ENCODE measurements at regions not wholly inside any gene's neighbourhood (a gene's known extent, or its start where the extent isn't known, plus 50 kb on each side); places are given as distances from the start of the nearest gene placed in this dataset.

DNA sequence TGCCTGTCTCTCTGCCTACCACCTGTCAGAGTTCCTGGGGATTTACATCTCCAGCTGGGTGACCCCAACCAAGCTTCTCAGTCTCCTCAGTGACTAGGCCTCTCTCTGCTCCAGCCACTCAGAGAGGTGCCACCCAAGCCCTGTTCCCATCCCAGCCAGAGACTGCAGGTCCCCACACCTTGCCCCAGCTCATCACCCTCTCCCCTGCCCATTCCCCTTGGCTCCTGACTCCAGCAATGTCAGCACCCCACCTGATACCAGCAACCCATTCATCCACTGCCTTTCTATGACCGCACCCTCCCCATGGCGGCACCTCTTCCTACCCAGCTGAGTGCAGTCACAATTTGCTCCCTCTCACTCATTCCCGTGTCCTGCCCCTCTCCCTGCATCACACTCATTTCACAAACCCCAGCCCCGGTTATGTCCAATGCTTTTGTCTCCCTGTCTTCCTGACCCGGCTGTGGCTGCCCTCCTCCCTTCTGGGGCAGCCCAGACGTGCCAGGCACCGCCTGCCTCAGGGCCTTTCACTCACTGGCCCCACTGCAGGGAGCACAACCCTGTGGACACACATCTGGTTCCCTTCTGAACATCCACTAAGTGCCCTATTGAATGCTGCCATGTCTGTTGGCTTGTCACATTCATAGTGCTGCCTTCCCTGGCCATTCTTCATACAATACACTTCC, 494.8 kb upstream of the HS6ST1 start:
- TF ChIP-seq, protein P1, sequence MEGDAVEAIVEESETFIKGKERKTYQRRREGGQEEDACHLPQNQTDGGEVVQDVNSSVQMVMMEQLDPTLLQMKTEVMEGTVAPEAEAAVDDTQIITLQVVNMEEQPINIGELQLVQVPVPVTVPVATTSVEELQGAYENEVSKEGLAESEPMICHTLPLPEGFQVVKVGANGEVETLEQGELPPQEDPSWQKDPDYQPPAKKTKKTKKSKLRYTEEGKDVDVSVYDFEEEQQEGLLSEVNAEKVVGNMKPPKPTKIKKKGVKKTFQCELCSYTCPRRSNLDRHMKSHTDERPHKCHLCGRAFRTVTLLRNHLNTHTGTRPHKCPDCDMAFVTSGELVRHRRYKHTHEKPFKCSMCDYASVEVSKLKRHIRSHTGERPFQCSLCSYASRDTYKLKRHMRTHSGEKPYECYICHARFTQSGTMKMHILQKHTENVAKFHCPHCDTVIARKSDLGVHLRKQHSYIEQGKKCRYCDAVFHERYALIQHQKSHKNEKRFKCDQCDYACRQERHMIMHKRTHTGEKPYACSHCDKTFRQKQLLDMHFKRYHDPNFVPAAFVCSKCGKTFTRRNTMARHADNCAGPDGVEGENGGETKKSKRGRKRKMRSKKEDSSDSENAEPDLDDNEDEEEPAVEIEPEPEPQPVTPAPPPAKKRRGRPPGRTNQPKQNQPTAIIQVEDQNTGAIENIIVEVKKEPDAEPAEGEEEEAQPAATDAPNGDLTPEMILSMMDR (IDR thresholded peaks at IDR 0.05; ENCODE audit: low read depth, low read length, missing control alignments), result no peak
- DNase-seq, result no peak
- in situ Hi-C loops (cut with HindIII; ENCODE audit: low pct_ligation_motif_present, low sequenced_read_pairs), result no loop called here
- no peaks in the 10 kb centered on the region for H3K27me3 ChIP-seq (replicated peaks)
- H3K4me3 ChIP-seq (ENCODE audit: low read depth, low read length), result no peak overlapping the region
- no peaks in the 10 kb centered on the region for H3K36me3 ChIP-seq (replicated peaks)
- H3K27ac ChIP-seq, result no peak overlapping the region

DNA sequence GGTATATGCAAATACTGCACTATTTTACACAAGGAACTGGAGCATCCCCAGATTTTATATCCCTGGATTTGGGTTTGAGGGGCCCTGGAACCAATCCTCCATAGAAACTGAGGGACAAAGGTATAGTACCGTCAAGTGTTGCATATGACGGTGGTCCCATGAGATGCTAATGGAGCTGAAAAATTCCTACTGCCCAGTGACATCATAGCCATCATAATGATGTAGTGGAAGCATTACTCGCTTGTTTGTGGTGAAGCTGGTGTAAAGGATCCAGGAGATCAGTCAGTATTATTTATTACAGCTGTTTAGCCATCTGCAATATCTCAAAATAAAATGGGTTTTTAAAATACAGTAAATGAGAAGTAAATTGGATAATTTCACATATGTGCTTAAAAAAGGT, 496.6 kb upstream of the HS6ST1 start:
- in situ Hi-C loops (cut with HindIII; ENCODE audit: low pct_ligation_motif_present, low sequenced_read_pairs), result no loop called here
- TF ChIP-seq, protein P1 (IDR thresholded peaks at IDR 0.05; ENCODE audit: low read depth, low read length, missing control alignments), result no peak
- H3K4me3 ChIP-seq (ENCODE audit: low read depth, low read length), result no peak overlapping the region
- no peaks in the 10 kb centered on the region for H3K27me3 ChIP-seq (replicated peaks)
- no peaks in the 10 kb centered on the region for H3K36me3 ChIP-seq (replicated peaks)
- no peak overlapping the region for H3K27ac ChIP-seq
- DNase-seq, result no peak

DNA sequence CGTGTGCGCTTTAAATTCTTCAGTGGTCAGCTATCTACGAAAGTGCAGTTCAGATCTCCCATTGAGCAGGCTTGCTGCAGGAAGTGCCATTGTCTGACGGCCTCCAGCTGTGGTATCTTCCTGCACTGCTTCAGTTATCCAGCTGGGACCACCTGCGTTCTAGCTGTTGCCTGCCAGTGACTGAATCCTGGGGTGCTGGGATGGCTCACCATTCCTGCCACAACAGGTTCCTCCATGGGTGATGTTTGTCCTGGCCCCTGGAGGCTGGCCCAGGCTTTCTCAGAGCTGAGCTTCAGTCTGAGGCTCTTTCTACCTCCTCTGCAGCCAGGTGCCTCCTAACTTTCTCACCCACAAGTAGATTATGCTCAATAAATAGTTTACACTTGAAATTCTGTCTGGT, 498.5 kb upstream of the HS6ST1 start:
- Histone ChIP-seq H3K36me3 (replicated peaks) (no peaks in the 10 kb centered on the region), H3K27me3 (replicated peaks) (no peaks in the 10 kb centered on the region), H3K4me3 (ENCODE audit: low read depth, low read length) (no peak overlapping the region), H3K27ac (no peak overlapping the region)
- in situ Hi-C loops (cut with HindIII; ENCODE audit: low pct_ligation_motif_present, low sequenced_read_pairs), result no loop called here
- DNase-seq, result no peak
- TF ChIP-seq, protein P1 (IDR thresholded peaks at IDR 0.05; ENCODE audit: low read depth, low read length, missing control alignments), result no peak

GRCh38 chr2:128817813-128818212, 499.1 kb upstream of the HS6ST1 start:
- no peak overlapping the region for H3K4me3 ChIP-seq (ENCODE audit: low read depth, low read length)
- H3K36me3 ChIP-seq (replicated peaks), result no peaks in the 10 kb centered on the region
- no peak for DNase-seq
- H3K27ac ChIP-seq, result no peak overlapping the region
- H3K27me3 ChIP-seq (replicated peaks), result no peaks in the 10 kb centered on the region
- in situ Hi-C loops (cut with HindIII; ENCODE audit: low pct_ligation_motif_present, low sequenced_read_pairs), result no loop called here
- TF ChIP-seq, protein P1 (IDR thresholded peaks at IDR 0.05; ENCODE audit: low read depth, low read length, missing control alignments), result no peak

DNA sequence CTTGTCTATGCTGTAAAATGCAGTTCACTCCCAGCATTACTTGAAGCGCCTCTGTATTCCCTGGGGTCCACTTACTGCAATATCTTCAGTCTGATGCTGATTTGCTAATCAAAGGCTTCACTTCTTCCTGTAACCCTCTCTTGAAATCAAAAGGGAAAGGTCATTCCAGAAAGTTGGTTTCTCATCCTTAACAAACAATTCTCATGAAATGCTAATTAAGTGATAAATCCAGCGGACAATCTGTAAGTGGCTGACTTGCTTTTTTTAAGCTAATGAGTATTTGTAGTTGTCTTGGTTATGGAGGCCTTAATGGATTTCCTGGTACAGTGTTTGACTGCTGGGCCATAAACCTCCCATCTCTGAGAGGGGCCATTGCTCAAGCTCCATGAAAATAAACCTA, 499.6 kb upstream of the HS6ST1 start:
- TF ChIP-seq, protein P1 (IDR thresholded peaks at IDR 0.05; ENCODE audit: low read depth, low read length, missing control alignments), result no peak
- in situ Hi-C loops (cut with HindIII; ENCODE audit: low pct_ligation_motif_present, low sequenced_read_pairs), result no loop called here
- no peaks in the 10 kb centered on the region for H3K36me3 ChIP-seq (replicated peaks)
- DNase-seq, result no peak
- no peak overlapping the region for H3K4me3 ChIP-seq (ENCODE audit: low read depth, low read length)
- H3K27me3 ChIP-seq (replicated peaks), result no peaks in the 10 kb centered on the region
- H3K27ac ChIP-seq, result no peak overlapping the region

All from brain microvascular endothelial cell (primary cell).